ENCODE measurements at regions not wholly inside any gene's neighbourhood (a gene's known extent, or its start where the extent isn't known, plus 50 kb on each side); places are given as distances from the start of the nearest gene placed in this dataset.

- no peaks in the 10 kb centered on the region for H3K4me1 ChIP-seq (ENCODE audit: control insufficient read depth in 1 of 2, insufficient read depth in 2 of 2, low read length in 2 of 2)
- no peak for DNase-seq
- no peak overlapping the region for H3K9ac ChIP-seq (ENCODE audit: insufficient read depth, low read length, poor library complexity, severe bottlenecking)
- no peak overlapping the region for H3K27ac Mint-ChIP-seq
- H3K79me2 ChIP-seq (ENCODE audit: insufficient read depth, low read length) = no peaks in the 10 kb centered on the region
- H3K9me3 ChIP-seq (replicated peaks in 1 of 2; ENCODE audit: control insufficient read depth in 1 of 2, insufficient read depth in 1 of 2, low read length in 2 of 2) = peaks cover 0 to 7% of the 10 kb centered on the region in 2 donors
- no peaks in the 10 kb centered on the region for H4K20me1 ChIP-seq (ENCODE audit: insufficient read depth, low read length)
- no peaks in the 10 kb centered on the region for H3K27me3 Mint-ChIP-seq (ENCODE audit: low read depth in 3 of 3)
- H3K4me3 ChIP-seq (replicated peaks in 1 of 3; ENCODE audit: low read depth in 2 of 3, low read length in 3 of 3) = no peak overlapping the region
- TF ChIP-seq CTCF (IDR thresholded peaks at IDR 0.05) = no peak
- no peaks in the 10 kb centered on the region for H3K36me3 ChIP-seq (replicated peaks in 1 of 2; ENCODE audit: control insufficient read depth in 1 of 2, insufficient read depth in 2 of 2, low read length in 2 of 2)
- H3K27ac ChIP-seq (ENCODE audit: low read depth in 1 of 2, low read length in 2 of 2) = no peak overlapping the region
- intact Hi-C loops (cut with micrococcal nuclease) = no loop called here
- H3K4me1 Mint-ChIP-seq = no peaks in the 10 kb centered on the region
- no peaks in the 10 kb centered on the region for H3K36me3 Mint-ChIP-seq
- no peak overlapping the region for H2AFZ ChIP-seq (ENCODE audit: insufficient read depth, low read depth, low read length, poor library complexity, severe bottlenecking)
- WGBS (ENCODE audit: insufficient coverage) = no CpG with 5 or more reads among the region's 1 CpG
- no peaks in the 10 kb centered on the region for H3K27me3 ChIP-seq (ENCODE audit: control insufficient read depth in 2 of 2, insufficient read depth in 2 of 2, low read length in 2 of 2)
- H3K9me3 Mint-ChIP-seq = peaks cover 0 to 3% (median 1%) of the 10 kb centered on the region in 7 donors
- no peak overlapping the region for H3K4me2 ChIP-seq (replicated peaks; ENCODE audit: extremely low read depth, low read length, poor library complexity, severe bottlenecking)
- no peak overlapping the region for H3K4me3 Mint-ChIP-seq
These were observed 865.2 kb upstream of the GHITM start for GRCh38 chr10:83274088-83274487.

GRCh38 chr10:83276971-83277370 is 862.3 kb upstream of the GHITM start:
- no peaks in the 10 kb centered on the region for H3K27me3 Mint-ChIP-seq (ENCODE audit: low read depth in 3 of 3)
- H3K4me2 ChIP-seq (replicated peaks; ENCODE audit: extremely low read depth, low read length, poor library complexity, severe bottlenecking) = no peak overlapping the region
- DNase-seq = no peak

More at GRCh38 chr10:83276971-83277370, 862.3 kb upstream of the GHITM start:
- Mint-ChIP-seq H3K36me3 (no peaks in the 10 kb centered on the region), H3K27ac (no peak overlapping the region), H3K9me3 (peaks cover 0 to 7% (median 2%) of the 10 kb centered on the region in 7 donors), H3K4me3 (no peak overlapping the region), H3K4me1 (no peaks in the 10 kb centered on the region)
- H3K79me2 ChIP-seq (ENCODE audit: insufficient read depth, low read length) = no peaks in the 10 kb centered on the region
- peaks cover 4 to 10% of the 10 kb centered on the region in 2 donors for H3K9me3 ChIP-seq (replicated peaks in 1 of 2; ENCODE audit: control insufficient read depth in 1 of 2, insufficient read depth in 1 of 2, low read length in 2 of 2)
- no peak overlapping the region for H3K27ac ChIP-seq (ENCODE audit: low read depth in 1 of 2, low read length in 2 of 2)
- H3K4me1 ChIP-seq (ENCODE audit: control insufficient read depth in 1 of 2, insufficient read depth in 2 of 2, low read length in 2 of 2) = no peaks in the 10 kb centered on the region
- no peak overlapping the region for H2AFZ ChIP-seq (ENCODE audit: insufficient read depth, low read depth, low read length, poor library complexity, severe bottlenecking)
- H3K36me3 ChIP-seq (replicated peaks in 1 of 2; ENCODE audit: control insufficient read depth in 1 of 2, insufficient read depth in 2 of 2, low read length in 2 of 2) = no peaks in the 10 kb centered on the region
- H3K9ac ChIP-seq (ENCODE audit: insufficient read depth, low read length, poor library complexity, severe bottlenecking) = no peak overlapping the region
- H3K4me3 ChIP-seq (replicated peaks in 1 of 3; ENCODE audit: low read depth in 2 of 3, low read length in 3 of 3) = no peak overlapping the region
- no peak for TF ChIP-seq CTCF (IDR thresholded peaks at IDR 0.05)
- H3K27me3 ChIP-seq (ENCODE audit: control insufficient read depth in 2 of 2, insufficient read depth in 2 of 2, low read length in 2 of 2) = no peaks in the 10 kb centered on the region
- no CpG with 5 or more reads among the region's 2 CpGs for WGBS (ENCODE audit: insufficient coverage)
- H4K20me1 ChIP-seq (ENCODE audit: insufficient read depth, low read length) = no peaks in the 10 kb centered on the region
- intact Hi-C loops (cut with micrococcal nuclease) = no loop called here

Data from CD14-positive monocyte (primary cell).